GM23338 (cell line): ENCODE measurements at regions not wholly inside any gene's neighbourhood (a gene's known extent, or its start where the extent isn't known, plus 50 kb on each side); places are given as distances from the start of the nearest gene placed in this dataset.

Experiments
- CREB1 ChIP-seq: fragments of 250-450 bp; sonication (Bioruptor Pico); IDR thresholded peaks from 2 replicates; pipeline ENCODE4 v1.5.0; 2020; ENCODE audit warnings: low read depth, mild to moderate bottlenecking, moderate library complexity
- CTCF ChIP-seq, 2 experiments: fragments of 200-600 bp in 1 of 2; sonication (generic) in 1 of 2; conservative IDR thresholded peaks; 2 replicates each; pipeline versions ENCODE4 v1.5.1 to v1.6.1; 2016 to 2017; ENCODE audit warnings: antibody characterized with exemption in 2 of 2, low read depth in 2 of 2, mild to moderate bottlenecking in 2 of 2, moderate library complexity in 1 of 2
- ETS1 ChIP-seq: IDR thresholded peaks from 2 replicates; pipeline ENCODE4 v1.6.1; 2016; ENCODE audit warnings: antibody characterized with exemption
- EZH2 ChIP-seq: fragments of 200-600 bp; sonication (generic); IDR thresholded peaks from one replicate; pipeline ENCODE4 v1.8.0; 2017; ENCODE audit warnings: antibody characterized with exemption, mild to moderate bottlenecking, low read depth; ENCODE audit not compliant: unreplicated experiment
- EZH2phosphoT487 ChIP-seq: fragments of 200-600 bp; sonication (generic); IDR thresholded peaks from one replicate; pipeline ENCODE4 v1.8.1; 2018; ENCODE audit warnings: antibody characterized with exemption; ENCODE audit not compliant: unreplicated experiment
- JUNB ChIP-seq: IDR thresholded peaks from one replicate; pipeline ENCODE4 v1.6.1; 2016; ENCODE audit warnings: antibody characterized with exemption; ENCODE audit not compliant: unreplicated experiment
- NANOG ChIP-seq: IDR thresholded peaks from 2 replicates; pipeline ENCODE4 v1.6.1; 2016; ENCODE audit warnings: antibody characterized with exemption, borderline replicate concordance
- POLR2AphosphoS5 ChIP-seq: IDR thresholded peaks from 2 replicates; pipeline ENCODE4 v1.6.1; 2016; ENCODE audit warnings: antibody characterized with exemption, low read depth
- REST ChIP-seq: IDR thresholded peaks from one replicate; pipeline ENCODE4 v1.6.1; 2018; ENCODE audit warnings: antibody characterized with exemption; ENCODE audit not compliant: unreplicated experiment
- STAT1 ChIP-seq: IDR thresholded peaks from one replicate; pipeline ENCODE4 v1.6.1; 2016; ENCODE audit warnings: antibody characterized with exemption; ENCODE audit not compliant: unreplicated experiment
- ZNF114 ChIP-seq: fragments of 250-450 bp; sonication (Bioruptor Pico); IDR thresholded peaks from 2 replicates; pipeline ENCODE4 v1.5.0; 2020; ENCODE audit warnings: mild to moderate bottlenecking, moderate library complexity
- ZNF331 ChIP-seq: fragments of 250-450 bp; sonication (Bioruptor Pico); IDR thresholded peaks from 2 replicates; pipeline ENCODE4 v1.5.0; 2020; ENCODE audit warnings: low read depth, mild to moderate bottlenecking, moderate library complexity
- ZNF462 ChIP-seq: fragments of 250-450 bp; sonication (Bioruptor Pico); IDR thresholded peaks from 2 replicates; pipeline ENCODE4 v1.5.0; 2020; ENCODE audit warnings: mild to moderate bottlenecking, moderate library complexity

- no peak for TF ChIP-seq CTCF (conservative IDR thresholded peaks at IDR 0.05; ENCODE audit: low read depth in 2 of 2)
- TF ChIP-seq EZH2: no peak
- TF ChIP-seq STAT1: no peak
- TF ChIP-seq ETS1: no peak
- TF ChIP-seq EZH2phosphoT487: no peak
- no peak for TF ChIP-seq CREB1
- no peak for TF ChIP-seq POLR2AphosphoS5
- no peak for TF ChIP-seq ZNF331 (CRISPR knock-in tag)
- TF ChIP-seq REST: no peak
- no peak for TF ChIP-seq ZNF462 (CRISPR knock-in tag)
- TF ChIP-seq ZNF114 (CRISPR knock-in tag): no peak
- no peak for TF ChIP-seq NANOG
- TF ChIP-seq JUNB: no peak
These were observed 367.8 kb upstream of the RASGEF1B start for GRCh38 chr4:81839347-81840042.
